ENCODE measurements at regions not wholly inside any gene's neighbourhood (a gene's known extent, or its start where the extent isn't known, plus 50 kb on each side); places are given as distances from the start of the nearest gene placed in this dataset.

DNA sequence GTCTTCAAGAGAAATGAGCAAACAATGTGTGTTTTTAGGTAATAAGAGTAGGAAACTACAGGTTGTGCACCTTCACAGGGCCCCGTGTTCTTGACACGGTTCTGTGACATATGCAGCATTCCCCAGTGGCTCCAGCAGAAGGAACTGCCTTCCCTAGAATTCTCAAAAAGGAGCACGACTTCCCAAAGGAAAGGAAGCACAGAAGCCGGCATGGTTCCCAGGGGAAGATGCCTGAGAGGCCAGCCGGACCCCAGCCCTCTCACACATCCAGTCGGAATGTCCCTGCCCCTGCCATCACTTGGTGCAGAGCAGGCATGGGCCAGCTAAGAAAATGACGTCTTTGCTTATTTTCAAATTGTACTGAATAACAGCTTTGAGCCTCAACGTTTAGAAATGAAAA is 187.3 kb upstream of the NSMCE3 start:
- TF ChIP-seq, protein P1, sequence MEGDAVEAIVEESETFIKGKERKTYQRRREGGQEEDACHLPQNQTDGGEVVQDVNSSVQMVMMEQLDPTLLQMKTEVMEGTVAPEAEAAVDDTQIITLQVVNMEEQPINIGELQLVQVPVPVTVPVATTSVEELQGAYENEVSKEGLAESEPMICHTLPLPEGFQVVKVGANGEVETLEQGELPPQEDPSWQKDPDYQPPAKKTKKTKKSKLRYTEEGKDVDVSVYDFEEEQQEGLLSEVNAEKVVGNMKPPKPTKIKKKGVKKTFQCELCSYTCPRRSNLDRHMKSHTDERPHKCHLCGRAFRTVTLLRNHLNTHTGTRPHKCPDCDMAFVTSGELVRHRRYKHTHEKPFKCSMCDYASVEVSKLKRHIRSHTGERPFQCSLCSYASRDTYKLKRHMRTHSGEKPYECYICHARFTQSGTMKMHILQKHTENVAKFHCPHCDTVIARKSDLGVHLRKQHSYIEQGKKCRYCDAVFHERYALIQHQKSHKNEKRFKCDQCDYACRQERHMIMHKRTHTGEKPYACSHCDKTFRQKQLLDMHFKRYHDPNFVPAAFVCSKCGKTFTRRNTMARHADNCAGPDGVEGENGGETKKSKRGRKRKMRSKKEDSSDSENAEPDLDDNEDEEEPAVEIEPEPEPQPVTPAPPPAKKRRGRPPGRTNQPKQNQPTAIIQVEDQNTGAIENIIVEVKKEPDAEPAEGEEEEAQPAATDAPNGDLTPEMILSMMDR (IDR thresholded peaks at IDR 0.05; ENCODE audit: poor library complexity), result no peak
- no peak for TF ChIP-seq EZH2 (IDR thresholded peaks at IDR 0.05; ENCODE audit: borderline replicate concordance)
